DMS153 (cell line): ENCODE measurements at regions not wholly inside any gene's neighbourhood (a gene's known extent, or its start where the extent isn't known, plus 50 kb on each side); places are given as distances from the start of the nearest gene placed in this dataset.

Source experiments
- DNase-seq: peaks from one replicate; lab custom pipeline; 2025; lab: John Stamatoyannopoulos, UW

GRCh38 chr5:89036704-89037489 lies 153.9 kb upstream of the MEF2C start:
- no peak for DNase-seq

GRCh38 chr5:89036166-89036565 lies 153.2 kb upstream of the MEF2C start:
- DNase-seq: no peak

- no peak for DNase-seq
Observed at GRCh38 chr5:89034588-89034987, 151.6 kb upstream of the MEF2C start.

GRCh38 chr5:89030798-89031197 lies 147.8 kb upstream of the MEF2C start:
- no peak for DNase-seq

- DNase-seq: no peak
Observed at GRCh38 chr5:89028595-89029285, 145.8 kb upstream of the MEF2C start.

GRCh38 chr5:89024045-89024444 lies 141.1 kb upstream of the MEF2C start:
- no peak for DNase-seq

GRCh38 chr5:89020926-89021610 lies 138.1 kb upstream of the MEF2C start:
- DNase-seq: no peak

GRCh38 chr5:89016741-89017303 lies 133.8 kb upstream of the MEF2C start:
- no peak for DNase-seq

- DNase-seq: no peak
Observed at GRCh38 chr5:89015409-89015808, 132.4 kb upstream of the MEF2C start.

GRCh38 chr5:89011778-89012711 lies 129.1 kb upstream of the MEF2C start:
- DNase-seq: peak; percentile 2

- DNase-seq: no peak
Observed at GRCh38 chr5:89010512-89010911, 127.5 kb upstream of the MEF2C start.

GRCh38 chr5:89008291-89008690 lies 125.3 kb upstream of the MEF2C start:
- no peak for DNase-seq

- no peak for DNase-seq
Observed at GRCh38 chr5:89005990-89006389, 123.0 kb upstream of the MEF2C start.

- no peak for DNase-seq
Observed at GRCh38 chr5:89004379-89004778, 121.4 kb upstream of the MEF2C start.

GRCh38 chr5:89003563-89004036 lies 120.6 kb upstream of the MEF2C start:
- DNase-seq: no peak

GRCh38 chr5:88999853-89000252 lies 116.9 kb upstream of the MEF2C start:
- no peak for DNase-seq

GRCh38 chr5:88997937-88998336 lies 115.0 kb upstream of the MEF2C start:
- no peak for DNase-seq

GRCh38 chr5:88984040-88984439 lies 101.1 kb upstream of the MEF2C start:
- DNase-seq: no peak

- no peak for DNase-seq
Observed at GRCh38 chr5:88979726-88980125, 96.7 kb upstream of the MEF2C start.

- DNase-seq: no peak
Observed at GRCh38 chr5:88979244-88979643, 96.3 kb upstream of the MEF2C start.

GRCh38 chr5:88976914-88977313 lies 93.9 kb upstream of the MEF2C start:
- no peak for DNase-seq
